ENCODE measurements at regions not wholly inside any gene's neighbourhood (a gene's known extent, or its start where the extent isn't known, plus 50 kb on each side); places are given as distances from the start of the nearest gene placed in this dataset.

DNA sequence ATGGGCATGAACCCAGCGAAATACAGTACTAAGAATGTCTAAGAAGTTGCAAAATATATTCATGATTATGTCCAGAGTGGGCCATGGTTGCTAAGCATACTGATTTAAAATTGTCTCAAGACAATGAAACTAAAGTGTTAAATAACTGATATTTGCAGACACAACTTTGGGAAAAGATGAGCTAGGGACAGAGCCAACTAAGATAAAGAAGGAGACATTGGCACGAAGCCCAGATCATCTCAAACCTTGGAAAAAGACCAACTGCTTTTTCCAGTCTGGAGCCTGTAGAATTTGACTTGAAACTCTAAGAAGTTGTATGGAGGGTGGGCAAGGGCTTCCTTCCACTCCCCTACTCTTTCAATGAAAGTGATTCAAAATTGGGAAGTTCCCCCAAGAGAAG is 108.5 kb upstream of the GLRA2 start:
- H3K27ac ChIP-seq (ENCODE audit: extremely low read depth, low read depth, low read length): no peak overlapping the region
- no peaks in the 10 kb centered on the region for H3K4me1 ChIP-seq (ENCODE audit: control insufficient read depth, insufficient read depth, low read length)
- ChIA-PET POLR2A (no interaction called here), CTCF (no interaction called here)
- no peak for TF ChIP-seq ZNF837 (tag by site-specific recombination; IDR thresholded peaks at IDR 0.05)
- no peak for TF ChIP-seq ZBTB1 (tag by site-specific recombination; IDR thresholded peaks at IDR 0.05)
- no peak for TF ChIP-seq RBAK (tag by site-specific recombination; IDR thresholded peaks at IDR 0.05)
- no peak for TF ChIP-seq KLF1 (tag by site-specific recombination; IDR thresholded peaks at IDR 0.05)
- H3K9me3 ChIP-seq (ENCODE audit: control insufficient read depth, insufficient read depth, low read depth, low read length): no peaks in the 10 kb centered on the region; the same call in 1 of the 2 replicates
- no peaks in the 10 kb centered on the region for H3K36me3 ChIP-seq (ENCODE audit: control insufficient read depth in 2 of 2, insufficient read depth in 1 of 2, low read length in 2 of 2)
- H3K4me3 ChIP-seq (ENCODE audit: low read depth, low read length): no peak overlapping the region

DNA sequence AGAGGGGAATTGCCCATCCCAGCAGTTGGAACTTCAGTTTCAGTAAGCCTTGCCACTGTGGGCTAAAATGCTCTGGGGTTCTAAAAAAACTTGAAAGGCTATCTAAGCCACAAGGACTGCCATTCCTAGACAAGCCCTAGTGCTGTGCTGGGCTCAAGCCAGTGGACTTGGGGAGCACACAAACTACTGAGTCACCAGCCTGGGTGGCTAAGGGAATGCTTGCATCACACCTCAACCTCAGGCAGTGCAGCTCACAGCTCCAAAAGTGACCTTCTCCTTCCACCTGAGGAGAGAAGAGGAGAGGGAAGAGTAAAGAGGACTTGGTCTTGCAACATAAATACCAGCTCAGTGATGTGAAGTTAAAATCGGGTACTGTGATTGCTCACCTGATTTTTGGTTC is 116.7 kb upstream of the GLRA2 start:
- CTCF ChIA-PET: no interaction called here
- Histone ChIP-seq H3K4me3 (ENCODE audit: low read depth, low read length) (no peak overlapping the region), H3K36me3 (ENCODE audit: control insufficient read depth in 2 of 2, insufficient read depth in 1 of 2, low read length in 2 of 2) (no peaks in the 10 kb centered on the region), H3K27ac (ENCODE audit: extremely low read depth, low read depth, low read length) (no peak overlapping the region), H3K4me1 (ENCODE audit: control insufficient read depth, insufficient read depth, low read length) (no peaks in the 10 kb centered on the region), H3K9me3 (ENCODE audit: control insufficient read depth, insufficient read depth, low read depth, low read length) (no peaks in the 10 kb centered on the region)
- POLR2A ChIA-PET: no interaction called here
- no peak for TF ChIP-seq ZNF366 (tag by site-specific recombination; conservative IDR thresholded peaks at IDR 0.05)
- TF ChIP-seq, protein P1, sequence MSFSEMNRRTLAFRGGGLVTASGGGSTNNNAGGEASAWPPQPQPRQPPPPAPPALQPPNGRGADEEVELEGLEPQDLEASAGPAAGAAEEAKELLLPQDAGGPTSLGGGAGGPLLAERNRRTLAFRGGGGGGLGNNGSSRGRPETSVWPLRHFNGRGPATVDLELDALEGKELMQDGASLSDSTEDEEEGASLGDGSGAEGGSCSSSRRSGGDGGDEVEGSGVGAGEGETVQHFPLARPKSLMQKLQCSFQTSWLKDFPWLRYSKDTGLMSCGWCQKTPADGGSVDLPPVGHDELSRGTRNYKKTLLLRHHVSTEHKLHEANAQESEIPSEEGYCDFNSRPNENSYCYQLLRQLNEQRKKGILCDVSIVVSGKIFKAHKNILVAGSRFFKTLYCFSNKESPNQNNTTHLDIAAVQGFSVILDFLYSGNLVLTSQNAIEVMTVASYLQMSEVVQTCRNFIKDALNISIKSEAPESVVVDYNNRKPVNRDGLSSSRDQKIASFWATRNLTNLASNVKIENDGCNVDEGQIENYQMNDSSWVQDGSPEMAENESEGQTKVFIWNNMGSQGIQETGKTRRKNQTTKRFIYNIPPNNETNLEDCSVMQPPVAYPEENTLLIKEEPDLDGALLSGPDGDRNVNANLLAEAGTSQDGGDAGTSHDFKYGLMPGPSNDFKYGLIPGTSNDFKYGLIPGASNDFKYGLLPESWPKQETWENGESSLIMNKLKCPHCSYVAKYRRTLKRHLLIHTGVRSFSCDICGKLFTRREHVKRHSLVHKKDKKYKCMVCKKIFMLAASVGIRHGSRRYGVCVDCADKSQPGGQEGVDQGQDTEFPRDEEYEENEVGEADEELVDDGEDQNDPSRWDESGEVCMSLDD (tag by site-specific recombination; IDR thresholded peaks at IDR 0.05): no peak
- TF ChIP-seq, protein P2, sequence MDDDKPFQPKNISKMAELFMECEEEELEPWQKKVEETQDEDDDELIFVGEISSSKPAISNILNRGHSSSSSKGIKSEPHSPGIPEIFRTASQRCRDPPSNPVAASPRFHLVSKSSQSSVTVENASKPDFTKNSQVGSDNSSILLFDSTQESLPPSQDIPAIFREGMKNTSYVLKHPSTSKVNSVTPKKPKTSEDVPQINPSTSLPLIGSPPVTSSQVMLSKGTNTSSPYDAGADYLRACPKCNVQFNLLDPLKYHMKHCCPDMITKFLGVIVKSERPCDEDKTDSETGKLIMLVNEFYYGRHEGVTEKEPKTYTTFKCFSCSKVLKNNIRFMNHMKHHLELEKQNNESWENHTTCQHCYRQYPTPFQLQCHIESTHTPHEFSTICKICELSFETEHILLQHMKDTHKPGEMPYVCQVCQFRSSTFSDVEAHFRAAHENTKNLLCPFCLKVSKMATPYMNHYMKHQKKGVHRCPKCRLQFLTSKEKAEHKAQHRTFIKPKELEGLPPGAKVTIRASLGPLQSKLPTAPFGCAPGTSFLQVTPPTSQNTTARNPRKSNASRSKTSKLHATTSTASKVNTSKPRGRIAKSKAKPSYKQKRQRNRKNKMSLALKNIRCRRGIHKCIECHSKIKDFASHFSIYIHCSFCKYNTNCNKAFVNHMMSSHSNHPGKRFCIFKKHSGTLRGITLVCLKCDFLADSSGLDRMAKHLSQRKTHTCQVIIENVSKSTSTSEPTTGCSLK (tag by site-specific recombination; IDR thresholded peaks at IDR 0.05): no peak
- TF ChIP-seq, protein P3, sequence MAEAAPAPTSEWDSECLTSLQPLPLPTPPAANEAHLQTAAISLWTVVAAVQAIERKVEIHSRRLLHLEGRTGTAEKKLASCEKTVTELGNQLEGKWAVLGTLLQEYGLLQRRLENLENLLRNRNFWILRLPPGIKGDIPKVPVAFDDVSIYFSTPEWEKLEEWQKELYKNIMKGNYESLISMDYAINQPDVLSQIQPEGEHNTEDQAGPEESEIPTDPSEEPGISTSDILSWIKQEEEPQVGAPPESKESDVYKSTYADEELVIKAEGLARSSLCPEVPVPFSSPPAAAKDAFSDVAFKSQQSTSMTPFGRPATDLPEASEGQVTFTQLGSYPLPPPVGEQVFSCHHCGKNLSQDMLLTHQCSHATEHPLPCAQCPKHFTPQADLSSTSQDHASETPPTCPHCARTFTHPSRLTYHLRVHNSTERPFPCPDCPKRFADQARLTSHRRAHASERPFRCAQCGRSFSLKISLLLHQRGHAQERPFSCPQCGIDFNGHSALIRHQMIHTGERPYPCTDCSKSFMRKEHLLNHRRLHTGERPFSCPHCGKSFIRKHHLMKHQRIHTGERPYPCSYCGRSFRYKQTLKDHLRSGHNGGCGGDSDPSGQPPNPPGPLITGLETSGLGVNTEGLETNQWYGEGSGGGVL (tag by site-specific recombination; IDR thresholded peaks at IDR 0.05): no peak
- TF ChIP-seq ZNF830 (tag by site-specific recombination; IDR thresholded peaks at IDR 0.05; ENCODE audit: low read depth): no peak
- no peak for TF ChIP-seq ZNF404 (tag by site-specific recombination; IDR thresholded peaks at IDR 0.05)
- no peak for TF ChIP-seq ZNF629 (tag by site-specific recombination; IDR thresholded peaks at IDR 0.05)
- TF ChIP-seq ZNF48 (tag by site-specific recombination; IDR thresholded peaks at IDR 0.05): no peak
- TF ChIP-seq ZNF623 (tag by site-specific recombination; IDR thresholded peaks at IDR 0.05): no peak
- TF ChIP-seq ZNF585B (tag by site-specific recombination; IDR thresholded peaks at IDR 0.05): no peak
- no peak for TF ChIP-seq KLF1 (tag by site-specific recombination; IDR thresholded peaks at IDR 0.05)

DNA sequence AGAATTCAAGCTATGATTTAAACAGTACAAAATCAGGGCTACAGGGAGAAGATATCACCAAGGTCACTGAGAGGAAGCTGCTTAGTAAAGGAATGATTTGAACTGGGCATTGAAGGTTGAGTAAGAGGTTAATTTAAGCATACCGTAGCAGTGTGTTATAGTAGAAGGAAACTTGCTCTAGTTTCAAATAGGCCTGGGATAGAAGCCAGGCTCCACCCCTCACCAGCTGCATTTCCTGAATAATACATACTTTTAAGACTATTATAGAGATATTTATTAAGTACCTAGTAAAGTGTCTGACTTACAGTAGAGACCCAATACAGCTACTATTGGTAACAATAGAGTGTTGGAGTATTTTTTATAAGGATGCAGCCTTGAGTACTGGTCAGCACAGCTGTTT is 118.0 kb upstream of the GLRA2 start:
- ChIA-PET CTCF (no interaction called here), POLR2A (no interaction called here)
- no peak overlapping the region for H3K4me3 ChIP-seq (ENCODE audit: low read depth, low read length)
- H3K4me1 ChIP-seq (ENCODE audit: control insufficient read depth, insufficient read depth, low read length): no peaks in the 10 kb centered on the region
- no peaks in the 10 kb centered on the region for H3K9me3 ChIP-seq (ENCODE audit: control insufficient read depth, insufficient read depth, low read depth, low read length)
- no peaks in the 10 kb centered on the region for H3K36me3 ChIP-seq (ENCODE audit: control insufficient read depth in 2 of 2, insufficient read depth in 1 of 2, low read length in 2 of 2)
- H3K27ac ChIP-seq (ENCODE audit: extremely low read depth, low read depth, low read length): no peak overlapping the region
- TF ChIP-seq YY1 (tag by site-specific recombination; IDR thresholded peaks at IDR 0.05) (no peak), ZNF529 (tag by site-specific recombination; IDR thresholded peaks at IDR 0.05; ENCODE audit: insufficient replicate concordance) (no peak), ZNF555 (tag by site-specific recombination; conservative IDR thresholded peaks at IDR 0.05) (no peak), OSR2 (tag by site-specific recombination; IDR thresholded peaks at IDR 0.05) (no peak)
- TF ChIP-seq, protein P4, sequence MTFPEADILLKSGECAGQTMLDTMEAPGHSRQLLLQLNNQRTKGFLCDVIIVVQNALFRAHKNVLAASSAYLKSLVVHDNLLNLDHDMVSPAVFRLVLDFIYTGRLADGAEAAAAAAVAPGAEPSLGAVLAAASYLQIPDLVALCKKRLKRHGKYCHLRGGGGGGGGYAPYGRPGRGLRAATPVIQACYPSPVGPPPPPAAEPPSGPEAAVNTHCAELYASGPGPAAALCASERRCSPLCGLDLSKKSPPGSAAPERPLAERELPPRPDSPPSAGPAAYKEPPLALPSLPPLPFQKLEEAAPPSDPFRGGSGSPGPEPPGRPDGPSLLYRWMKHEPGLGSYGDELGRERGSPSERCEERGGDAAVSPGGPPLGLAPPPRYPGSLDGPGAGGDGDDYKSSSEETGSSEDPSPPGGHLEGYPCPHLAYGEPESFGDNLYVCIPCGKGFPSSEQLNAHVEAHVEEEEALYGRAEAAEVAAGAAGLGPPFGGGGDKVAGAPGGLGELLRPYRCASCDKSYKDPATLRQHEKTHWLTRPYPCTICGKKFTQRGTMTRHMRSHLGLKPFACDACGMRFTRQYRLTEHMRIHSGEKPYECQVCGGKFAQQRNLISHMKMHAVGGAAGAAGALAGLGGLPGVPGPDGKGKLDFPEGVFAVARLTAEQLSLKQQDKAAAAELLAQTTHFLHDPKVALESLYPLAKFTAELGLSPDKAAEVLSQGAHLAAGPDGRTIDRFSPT (tag by site-specific recombination; IDR thresholded peaks at IDR 0.05): no peak

Data from HEK293 (cell line).